ENCODE measurements at regions not wholly inside any gene's neighbourhood (a gene's known extent, or its start where the extent isn't known, plus 50 kb on each side); places are given as distances from the start of the nearest gene placed in this dataset.

DNA sequence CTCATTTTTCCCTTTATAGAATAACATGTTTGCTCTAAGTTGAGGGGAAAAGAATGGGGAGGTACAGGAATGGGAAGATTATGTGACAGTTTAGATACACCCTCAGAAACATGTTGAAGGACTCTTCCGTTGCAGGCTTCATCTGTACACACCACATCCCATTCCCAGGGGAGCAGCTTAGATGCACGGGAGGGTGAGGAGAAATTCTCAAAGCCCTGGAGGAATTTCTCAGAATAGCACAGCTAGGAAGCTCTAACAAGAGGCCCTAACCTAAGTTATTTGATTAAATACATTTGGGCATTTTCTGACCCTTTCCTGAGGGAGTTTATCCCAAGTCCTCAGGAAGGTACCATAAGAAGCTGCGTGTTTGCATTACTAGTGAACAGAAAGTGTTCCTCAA, 660.2 kb upstream of the IGFBP3 start:
- TF ChIP-seq POLR2AphosphoS5 (IDR thresholded peaks at IDR 0.05; ENCODE audit: borderline replicate concordance, low read depth, low read length) (no peak), EZH2 (IDR thresholded peaks at IDR 0.05) (no peak)

All from SK-N-MC (cell line).